ENCODE measurements at regions not wholly inside any gene's neighbourhood (a gene's known extent, or its start where the extent isn't known, plus 50 kb on each side); places are given as distances from the start of the nearest gene placed in this dataset.

DNA sequence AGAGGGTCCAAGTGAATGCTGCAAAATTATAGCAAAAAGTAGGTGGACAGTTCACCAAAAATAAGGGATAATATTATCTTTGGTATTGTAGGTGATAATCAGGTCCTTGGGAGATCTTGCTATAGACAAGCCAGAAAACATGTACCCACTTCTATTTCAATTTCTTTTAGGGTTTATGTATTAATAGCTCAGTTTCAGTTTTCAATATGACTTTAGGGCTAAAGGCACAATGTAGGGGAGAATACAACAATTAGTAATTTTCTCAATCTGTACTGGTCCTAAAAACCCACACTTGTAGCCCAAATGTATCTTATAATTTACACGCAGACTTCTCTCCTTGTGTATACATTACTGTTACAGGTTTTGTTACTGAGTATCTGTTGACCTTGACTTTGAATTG, 307.0 kb upstream of the ID4 start:
- H3K4me3 ChIP-seq (ENCODE audit: control insufficient read depth, low read depth, low read length), result no peak overlapping the region
- TF ChIP-seq, protein P1, sequence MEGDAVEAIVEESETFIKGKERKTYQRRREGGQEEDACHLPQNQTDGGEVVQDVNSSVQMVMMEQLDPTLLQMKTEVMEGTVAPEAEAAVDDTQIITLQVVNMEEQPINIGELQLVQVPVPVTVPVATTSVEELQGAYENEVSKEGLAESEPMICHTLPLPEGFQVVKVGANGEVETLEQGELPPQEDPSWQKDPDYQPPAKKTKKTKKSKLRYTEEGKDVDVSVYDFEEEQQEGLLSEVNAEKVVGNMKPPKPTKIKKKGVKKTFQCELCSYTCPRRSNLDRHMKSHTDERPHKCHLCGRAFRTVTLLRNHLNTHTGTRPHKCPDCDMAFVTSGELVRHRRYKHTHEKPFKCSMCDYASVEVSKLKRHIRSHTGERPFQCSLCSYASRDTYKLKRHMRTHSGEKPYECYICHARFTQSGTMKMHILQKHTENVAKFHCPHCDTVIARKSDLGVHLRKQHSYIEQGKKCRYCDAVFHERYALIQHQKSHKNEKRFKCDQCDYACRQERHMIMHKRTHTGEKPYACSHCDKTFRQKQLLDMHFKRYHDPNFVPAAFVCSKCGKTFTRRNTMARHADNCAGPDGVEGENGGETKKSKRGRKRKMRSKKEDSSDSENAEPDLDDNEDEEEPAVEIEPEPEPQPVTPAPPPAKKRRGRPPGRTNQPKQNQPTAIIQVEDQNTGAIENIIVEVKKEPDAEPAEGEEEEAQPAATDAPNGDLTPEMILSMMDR (conservative IDR thresholded peaks at IDR 0.05; ENCODE audit: control insufficient read depth, insufficient read depth, low read depth, low read length), result no peak
- DNase-seq (ENCODE audit: low read depth), result no peak

DNA sequence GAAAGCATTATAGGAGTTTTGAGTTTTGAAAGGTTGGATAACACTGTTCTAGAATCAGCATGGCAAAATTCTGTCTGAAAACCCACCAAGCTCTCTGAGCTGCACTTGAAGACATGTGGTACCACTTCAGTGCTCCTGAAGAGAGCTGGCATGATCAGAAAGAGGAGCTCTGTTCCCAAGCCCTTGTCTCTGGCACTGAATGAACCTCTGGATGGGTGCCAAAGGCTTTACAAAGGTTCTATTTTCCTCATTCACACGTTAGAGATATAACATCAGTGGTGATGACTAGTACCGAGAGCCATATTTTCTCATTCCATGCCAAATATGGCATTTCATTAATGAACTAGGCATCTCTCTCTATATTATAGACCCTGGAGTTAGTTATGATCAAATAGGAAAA, 301.8 kb upstream of the ID4 start:
- TF ChIP-seq, protein P1 (conservative IDR thresholded peaks at IDR 0.05; ENCODE audit: control insufficient read depth, insufficient read depth, low read depth, low read length), result no peak
- no peak overlapping the region for H3K4me3 ChIP-seq (ENCODE audit: control insufficient read depth, low read depth, low read length)
- no peak for DNase-seq (ENCODE audit: low read depth)

DNA sequence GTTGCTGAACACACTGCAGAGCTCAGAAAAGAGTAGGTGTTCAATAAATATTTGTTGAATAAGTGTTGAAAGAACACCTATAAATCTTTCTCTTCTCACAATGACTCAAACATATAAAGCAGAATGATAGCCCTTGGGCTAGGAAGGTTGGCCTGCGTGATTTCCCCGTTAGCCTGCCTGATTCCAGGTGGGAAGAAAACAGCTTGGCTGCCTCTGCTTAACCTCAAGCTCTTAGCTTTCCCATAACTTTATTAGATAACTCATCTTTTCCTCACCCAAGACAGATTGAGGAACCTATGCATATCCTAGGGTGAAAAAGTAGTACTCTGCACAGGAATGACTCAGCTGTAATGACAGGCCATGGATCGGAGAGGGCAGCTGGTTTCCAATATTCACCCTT, 300.3 kb upstream of the ID4 start:
- H3K4me3 ChIP-seq (ENCODE audit: control insufficient read depth, low read depth, low read length), result no peak overlapping the region
- TF ChIP-seq, protein P1 (conservative IDR thresholded peaks at IDR 0.05; ENCODE audit: control insufficient read depth, insufficient read depth, low read depth, low read length), result no peak
- no peak for DNase-seq (ENCODE audit: low read depth)

DNA sequence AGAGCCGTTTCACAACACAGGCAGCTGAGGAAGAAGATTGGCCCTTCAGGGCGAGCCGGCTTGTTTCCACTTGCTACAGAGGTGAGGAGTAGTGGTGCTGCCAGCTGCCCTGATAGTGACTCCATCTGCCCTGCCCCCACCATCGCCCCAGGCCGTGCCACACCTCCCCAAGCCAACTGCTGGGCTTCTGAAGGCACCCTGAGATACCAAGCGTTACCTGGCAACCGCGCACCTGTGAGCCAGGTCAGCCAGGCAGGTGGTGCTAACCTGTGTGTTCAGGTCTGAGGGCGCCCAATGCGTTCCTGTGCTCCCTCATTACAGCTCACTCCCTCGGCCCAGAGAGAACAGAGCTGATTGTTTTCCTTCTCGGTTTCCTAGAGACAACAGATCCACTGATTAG, 299.1 kb upstream of the ID4 start:
- no peak overlapping the region for H3K4me3 ChIP-seq (ENCODE audit: control insufficient read depth, low read depth, low read length)
- TF ChIP-seq, protein P1 (conservative IDR thresholded peaks at IDR 0.05; ENCODE audit: control insufficient read depth, insufficient read depth, low read depth, low read length), result no peak
- DNase-seq (ENCODE audit: low read depth), result no peak

DNA sequence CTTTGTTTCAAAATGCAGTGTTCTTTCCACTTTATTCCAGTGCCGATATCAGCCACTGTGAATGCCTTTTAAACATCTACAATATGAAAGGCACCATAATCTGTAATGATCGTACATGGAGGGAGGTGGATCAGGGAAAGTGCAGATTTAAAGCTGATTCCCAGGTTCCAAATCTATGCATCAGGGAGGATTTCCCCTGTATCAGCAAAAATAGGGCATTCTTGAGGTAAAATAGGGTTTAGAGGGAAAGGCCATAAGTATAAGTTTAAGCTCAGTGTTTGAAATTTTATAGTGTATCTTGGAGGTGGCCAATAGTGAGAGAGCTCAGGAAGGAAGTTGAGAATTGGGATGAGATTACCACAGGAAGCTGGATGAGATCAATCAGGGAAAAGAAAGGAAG, 289.7 kb upstream of the ID4 start:
- DNase-seq (ENCODE audit: low read depth), result no peak
- no peak overlapping the region for H3K4me3 ChIP-seq (ENCODE audit: control insufficient read depth, low read depth, low read length)
- TF ChIP-seq, protein P1 (conservative IDR thresholded peaks at IDR 0.05; ENCODE audit: control insufficient read depth, insufficient read depth, low read depth, low read length), result no peak

DNA sequence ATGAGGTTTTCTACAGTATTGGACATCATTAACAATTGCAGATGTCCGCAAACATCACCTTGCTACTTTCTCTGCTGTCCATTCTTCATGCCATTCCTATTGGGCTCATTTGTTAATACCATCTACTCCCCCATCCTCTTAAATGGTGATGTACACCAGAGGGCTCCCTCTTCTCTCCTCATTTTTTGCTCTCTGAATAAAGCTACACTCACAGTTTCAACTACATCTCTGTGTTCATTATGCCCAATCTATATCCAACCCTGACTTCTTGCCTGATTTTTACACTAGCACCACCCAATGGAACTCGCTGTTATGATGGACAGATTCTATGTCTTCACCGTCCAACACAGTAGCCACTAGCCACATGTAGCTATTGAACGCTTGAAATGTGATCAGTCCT, 288.1 kb upstream of the ID4 start:
- H3K4me3 ChIP-seq (ENCODE audit: control insufficient read depth, low read depth, low read length), result no peak overlapping the region
- TF ChIP-seq, protein P1 (conservative IDR thresholded peaks at IDR 0.05; ENCODE audit: control insufficient read depth, insufficient read depth, low read depth, low read length), result no peak
- no peak for DNase-seq (ENCODE audit: low read depth)

DNA sequence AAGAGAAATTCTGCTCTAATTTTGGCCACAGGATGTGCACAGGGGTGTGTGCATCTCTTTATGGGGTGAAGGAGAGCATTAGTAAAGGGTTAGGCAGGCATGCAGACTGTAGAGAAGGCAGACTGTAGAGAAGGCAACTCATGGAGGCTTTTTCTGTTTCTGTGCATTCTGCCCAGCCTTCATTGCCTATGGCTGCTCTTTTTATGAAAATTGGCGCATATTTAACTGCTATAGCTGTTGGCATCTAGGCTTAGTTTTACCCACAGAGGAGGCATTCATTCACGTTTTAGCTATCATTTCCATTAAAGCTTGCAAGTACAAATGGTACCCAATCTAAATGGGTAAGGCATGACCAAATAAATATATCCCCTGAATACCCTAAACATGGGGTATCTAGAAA, 286.8 kb upstream of the ID4 start:
- TF ChIP-seq, protein P1 (conservative IDR thresholded peaks at IDR 0.05; ENCODE audit: control insufficient read depth, insufficient read depth, low read depth, low read length), result no peak
- no peak overlapping the region for H3K4me3 ChIP-seq (ENCODE audit: control insufficient read depth, low read depth, low read length)
- DNase-seq (ENCODE audit: low read depth), result no peak

All from fibroblast of mammary gland (primary cell).